ENCODE measurements at regions not wholly inside any gene's neighbourhood (a gene's known extent, or its start where the extent isn't known, plus 50 kb on each side); places are given as distances from the start of the nearest gene placed in this dataset.

DNA sequence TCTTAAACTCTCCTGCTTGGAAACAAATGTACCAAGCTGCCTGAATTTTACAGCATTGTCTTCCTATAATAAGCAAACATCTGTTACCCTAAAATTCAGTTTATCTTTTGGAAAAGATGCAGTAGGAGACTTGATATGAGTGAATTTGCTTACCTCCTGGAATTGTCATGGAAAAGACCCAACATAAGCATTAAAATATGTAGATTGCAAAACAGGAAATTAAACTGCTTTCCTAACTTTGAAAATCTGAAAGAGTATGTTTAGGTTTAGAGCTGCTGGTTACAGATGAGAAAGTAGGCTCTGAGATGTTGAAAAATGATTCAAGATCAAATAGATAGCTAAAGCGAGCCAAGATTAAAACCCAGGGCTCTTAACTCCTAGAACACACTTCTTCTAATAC lies 316.5 kb downstream of the SOX11 start:
- H3K36me3 Mint-ChIP-seq (ENCODE audit: insufficient read depth in 1 of 3, low read depth in 3 of 3) = no peaks in the 10 kb centered on the region; a peak in 1 of 7 replicates
- H3K14ac ChIP-seq (ENCODE audit: insufficient read depth, low read length) = no peak overlapping the region
- no peaks in the 10 kb centered on the region for H4K20me1 ChIP-seq (ENCODE audit: control insufficient read depth, insufficient read depth, insufficient read length)
- H2BK5ac ChIP-seq (ENCODE audit: insufficient read length, low read length) = no peak overlapping the region
- no peaks in the 10 kb centered on the region for H3K79me1 ChIP-seq (ENCODE audit: insufficient read depth, low read depth, low read length, poor library complexity, severe bottlenecking)
- no peak overlapping the region for H2BK12ac ChIP-seq (ENCODE audit: insufficient read length, low read depth, low read length)
- DNase-seq = no peak
- no peaks in the 10 kb centered on the region for H3K27me3 ChIP-seq (ENCODE audit: insufficient read depth, low read length)
- no peak overlapping the region for H3K56ac ChIP-seq (ENCODE audit: insufficient read length, low read depth, low read length)
- H4K8ac ChIP-seq (replicated peaks; ENCODE audit: insufficient read length, low read depth, low read length) = no peak overlapping the region
- no peak overlapping the region for H2BK15ac ChIP-seq (ENCODE audit: low read depth, low read length)
- no peak overlapping the region for H3K18ac ChIP-seq (ENCODE audit: insufficient read length, low read depth, low read length)
- H3K23ac ChIP-seq (ENCODE audit: insufficient read length, low read depth, low read length) = no peak overlapping the region
- H4K5ac ChIP-seq (ENCODE audit: insufficient read length, low read depth, low read length) = no peak overlapping the region
- H3K79me2 ChIP-seq (ENCODE audit: insufficient read depth, low read length) = no peaks in the 10 kb centered on the region
- H3K4me2 ChIP-seq (ENCODE audit: insufficient read depth, insufficient read length, low read length) = no peak overlapping the region
- no peaks in the 10 kb centered on the region; the same call in 1 of the 2 replicates for H3K4me1 ChIP-seq (ENCODE audit: insufficient read depth, low read length)
- peaks cover 9 to 12% of the 10 kb centered on the region in 2 experiments for H3K4me1 Mint-ChIP-seq
- no peak overlapping the region for H2AFZ ChIP-seq (ENCODE audit: low read length)
- TF ChIP-seq, protein P1, sequence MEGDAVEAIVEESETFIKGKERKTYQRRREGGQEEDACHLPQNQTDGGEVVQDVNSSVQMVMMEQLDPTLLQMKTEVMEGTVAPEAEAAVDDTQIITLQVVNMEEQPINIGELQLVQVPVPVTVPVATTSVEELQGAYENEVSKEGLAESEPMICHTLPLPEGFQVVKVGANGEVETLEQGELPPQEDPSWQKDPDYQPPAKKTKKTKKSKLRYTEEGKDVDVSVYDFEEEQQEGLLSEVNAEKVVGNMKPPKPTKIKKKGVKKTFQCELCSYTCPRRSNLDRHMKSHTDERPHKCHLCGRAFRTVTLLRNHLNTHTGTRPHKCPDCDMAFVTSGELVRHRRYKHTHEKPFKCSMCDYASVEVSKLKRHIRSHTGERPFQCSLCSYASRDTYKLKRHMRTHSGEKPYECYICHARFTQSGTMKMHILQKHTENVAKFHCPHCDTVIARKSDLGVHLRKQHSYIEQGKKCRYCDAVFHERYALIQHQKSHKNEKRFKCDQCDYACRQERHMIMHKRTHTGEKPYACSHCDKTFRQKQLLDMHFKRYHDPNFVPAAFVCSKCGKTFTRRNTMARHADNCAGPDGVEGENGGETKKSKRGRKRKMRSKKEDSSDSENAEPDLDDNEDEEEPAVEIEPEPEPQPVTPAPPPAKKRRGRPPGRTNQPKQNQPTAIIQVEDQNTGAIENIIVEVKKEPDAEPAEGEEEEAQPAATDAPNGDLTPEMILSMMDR (conservative IDR thresholded peaks at IDR 0.05) = no peak
- H2BK120ac ChIP-seq (ENCODE audit: low read depth, low read length, poor library complexity, severe bottlenecking) = no peak overlapping the region
- H3K23me2 ChIP-seq (ENCODE audit: insufficient read length, low read depth, low read length, poor library complexity, severe bottlenecking) = no peaks in the 10 kb centered on the region
- H3K4me3 Mint-ChIP-seq = no peak overlapping the region
- H3K9me3 Mint-ChIP-seq = no peaks in the 10 kb centered on the region
- no peaks in the 10 kb centered on the region for H3K27me3 Mint-ChIP-seq (ENCODE audit: low read depth)
- no peak overlapping the region for H4K91ac ChIP-seq (ENCODE audit: insufficient read length, low read depth, low read length)
- H3K9me3 ChIP-seq (ENCODE audit: control insufficient read depth, low read depth, low read length) = no peaks in the 10 kb centered on the region
- H3T11ph ChIP-seq (ENCODE audit: low read length) = no peak overlapping the region
- H3K27ac Mint-ChIP-seq = no peak overlapping the region
- no peak overlapping the region for H2AK5ac ChIP-seq (ENCODE audit: insufficient read length, low read length)
- H3K27ac ChIP-seq (ENCODE audit: insufficient read length, low read depth, low read length) = no peak overlapping the region
- no peak overlapping the region for H3K4ac ChIP-seq (ENCODE audit: low read depth, low read length)
- no peak overlapping the region for H2BK20ac ChIP-seq (ENCODE audit: low read depth, low read length, poor library complexity, severe bottlenecking)
- no peak overlapping the region for H3K9ac ChIP-seq (ENCODE audit: extremely low read depth, insufficient read length, low read length)
- WGBS (ENCODE audit: extremely low coverage, insufficient read length, low lambda C conversion rate) = no CpG with 5 or more reads among the region's 1 CpG

Measured in H9 (cell line).